Effector memory CD8-positive, alpha-beta T cell (primary cell): ENCODE measurements at regions not wholly inside any gene's neighbourhood (a gene's known extent, or its start where the extent isn't known, plus 50 kb on each side); places are given as distances from the start of the nearest gene placed in this dataset.
A peak's percentile ranks its signal among the peaks of the same experiment; 100 is the strongest.
"Not testable (repeated sequence)": the region's sequence is repeated elsewhere in the genome, so short reads cannot be mapped to it uniquely, and the experiment has no call there.

Experiments
- ATAC-seq: fragments of 150-1000 bp; cut with Tn5 transposase; replicated peaks from 2 replicates; pipeline ENCODE4 v1.10.0; 2021; ENCODE audit warnings: mild to moderate bottlenecking, moderate library complexity
- DNase-seq, 3 experiments: peaks; one replicate each; pipeline ENCODE4 v3.0.0; 2021
- H3K27ac Mint-ChIP-seq, 2 donors: one replicate each; pipeline ENCODE4 v1.8.0; 2022; ENCODE audit warnings: mild to moderate bottlenecking in 2 of 2, mixed read lengths in 2 of 2, moderate library complexity in 2 of 2
- H3K27me3 Mint-ChIP-seq, 2 donors: one replicate each; pipeline ENCODE4 v1.8.0; 2022; ENCODE audit warnings: mixed read lengths in 2 of 2
- H3K36me3 Mint-ChIP-seq: one replicate; pipeline ENCODE4 v1.8.0; 2022; ENCODE audit warnings: mild to moderate bottlenecking, moderate library complexity, mixed read lengths; ENCODE audit not compliant: insufficient read depth
- H3K4me1 Mint-ChIP-seq, 2 donors: one replicate each; pipeline ENCODE4 v1.8.0; 2022; ENCODE audit warnings: low read depth in 2 of 2, mixed read lengths in 2 of 2
- H3K4me3 Mint-ChIP-seq, 2 donors: one replicate each; pipeline ENCODE4 v1.8.0; 2022; ENCODE audit warnings: mild to moderate bottlenecking in 2 of 2, mixed read lengths in 2 of 2, moderate library complexity in 2 of 2
- H3K9me3 Mint-ChIP-seq, 2 donors: one replicate each; pipeline ENCODE4 v1.8.0; 2022; ENCODE audit warnings: mixed read lengths in 2 of 2

DNA sequence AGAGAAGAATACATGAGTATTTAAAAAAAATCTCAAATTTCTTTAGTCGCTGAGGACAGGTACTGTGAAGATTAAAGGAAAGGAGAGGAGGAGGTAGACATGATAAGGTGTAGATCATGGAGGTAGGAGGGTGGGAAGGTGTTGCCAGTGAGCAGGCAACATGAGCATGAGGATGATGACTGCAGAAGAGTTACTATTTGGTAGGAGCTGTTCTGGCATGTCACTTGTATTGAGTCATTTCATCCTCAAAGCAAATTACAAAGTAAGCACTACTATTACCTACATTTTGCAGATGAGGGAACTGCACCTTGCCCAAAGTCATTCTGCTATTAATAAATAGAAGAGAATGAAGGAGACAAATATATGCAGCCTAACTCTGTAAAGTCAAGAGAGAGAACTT lies 435.8 kb upstream of the KLF12 start:
- peaks cover 3% of the 10 kb centered on the region in 2 donors for H3K4me1 Mint-ChIP-seq
- no peak overlapping the region for H3K4me3 Mint-ChIP-seq
- no peak for ATAC-seq

GRCh38 chr13:74569251-74569650 lies 435.0 kb upstream of the KLF12 start:
- Mint-ChIP-seq H3K27me3 (peaks cover 45 to 48% of the 10 kb centered on the region in 2 donors), H3K4me1 (no peaks in the 10 kb centered on the region), H3K36me3 (no peaks in the 10 kb centered on the region), H3K4me3 (no peak overlapping the region), H3K9me3 (no peaks in the 10 kb centered on the region), H3K27ac (no peak overlapping the region)
- DNase-seq (no peak), ATAC-seq (no peak)

More for the DNA sequence above, 435.8 kb upstream of the KLF12 start:
- H3K36me3 Mint-ChIP-seq = no peaks in the 10 kb centered on the region
- no peak overlapping the region for H3K27ac Mint-ChIP-seq
- H3K9me3 Mint-ChIP-seq = no peaks in the 10 kb centered on the region
- H3K27me3 Mint-ChIP-seq = peaks cover 53 to 56% of the 10 kb centered on the region in 2 donors
- DNase-seq = no peak

DNA sequence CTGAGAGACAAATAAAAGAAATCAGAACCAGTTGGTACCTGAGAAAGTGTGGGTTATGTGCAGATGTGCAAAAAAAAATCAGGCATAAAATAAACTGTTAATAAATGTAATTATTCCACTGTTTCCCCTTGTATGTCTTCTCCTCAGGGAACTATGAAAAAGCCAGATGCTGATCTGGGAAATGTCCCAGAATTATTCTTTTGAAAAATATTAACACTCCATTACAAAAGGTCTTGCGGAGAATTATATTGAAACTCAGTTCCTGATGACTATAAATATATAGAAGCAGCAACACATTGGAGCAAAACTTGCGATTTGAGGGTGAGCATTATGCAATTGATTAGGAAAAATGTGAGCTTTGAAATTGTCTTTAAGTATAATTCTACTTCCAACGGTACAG lies 433.3 kb upstream of the KLF12 start:
- DNase-seq (no peak), ATAC-seq (no peak)
- H3K36me3 Mint-ChIP-seq = no peaks in the 10 kb centered on the region
- H3K4me1 Mint-ChIP-seq = no peaks in the 10 kb centered on the region
- no peak overlapping the region for H3K27ac Mint-ChIP-seq
- no peaks in the 10 kb centered on the region for H3K9me3 Mint-ChIP-seq
- no peak overlapping the region for H3K4me3 Mint-ChIP-seq
- peaks cover 28 to 39% of the 10 kb centered on the region in 2 donors for H3K27me3 Mint-ChIP-seq

DNA sequence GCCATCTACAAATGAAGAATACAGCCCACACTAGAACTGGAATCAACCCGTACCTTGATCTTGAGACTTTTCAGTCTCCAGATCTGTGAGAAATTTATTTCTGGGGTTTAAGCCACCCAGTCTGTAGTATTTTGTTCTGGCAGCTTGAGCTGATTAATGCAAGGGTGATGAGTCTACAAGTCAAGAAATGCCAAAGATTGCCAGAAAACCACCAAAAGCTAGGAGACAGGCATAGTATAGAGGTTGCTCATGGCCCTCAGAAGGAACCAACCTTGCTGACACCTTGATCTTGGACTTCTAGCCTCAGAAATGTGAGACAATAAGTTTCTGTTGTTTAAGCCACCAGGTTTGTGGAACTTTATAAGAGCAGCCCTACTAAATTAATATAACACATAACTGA lies 428.2 kb upstream of the KLF12 start:
- DNase-seq = no peak
- H3K27me3 Mint-ChIP-seq = peaks cover 0 to 17% of the 10 kb centered on the region in 2 donors
- no peak for ATAC-seq
- H3K36me3 Mint-ChIP-seq = no peaks in the 10 kb centered on the region
- no peaks in the 10 kb centered on the region for H3K9me3 Mint-ChIP-seq
- H3K4me1 Mint-ChIP-seq = no peaks in the 10 kb centered on the region
- no peak overlapping the region for H3K27ac Mint-ChIP-seq
- H3K4me3 Mint-ChIP-seq = no peak overlapping the region

DNA sequence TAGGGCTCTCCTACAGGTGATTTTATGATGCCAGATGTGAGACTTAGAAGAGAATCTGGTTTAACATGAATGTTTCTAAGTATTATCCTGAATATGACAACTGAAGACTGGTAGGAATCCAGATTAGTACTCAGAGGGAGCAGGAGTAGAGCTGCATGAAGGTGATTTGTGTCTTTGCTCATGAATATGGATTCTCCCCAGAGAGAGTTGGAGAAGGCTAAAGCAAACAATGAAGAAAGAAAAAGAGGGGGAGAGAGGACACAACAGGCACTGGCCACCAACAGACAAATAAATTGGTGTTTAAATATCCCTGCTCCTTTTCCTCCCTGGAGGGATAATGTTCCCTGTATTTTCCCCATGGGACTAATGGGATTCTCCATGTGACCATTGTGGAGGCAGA lies 427.0 kb upstream of the KLF12 start:
- H3K4me1 Mint-ChIP-seq = no peaks in the 10 kb centered on the region
- H3K4me3 Mint-ChIP-seq = no peak overlapping the region
- ATAC-seq = no peak
- H3K9me3 Mint-ChIP-seq = no peaks in the 10 kb centered on the region
- no peaks in the 10 kb centered on the region for H3K36me3 Mint-ChIP-seq
- no peak for DNase-seq
- H3K27me3 Mint-ChIP-seq = peaks cover 0 to 7% of the 10 kb centered on the region in 2 donors
- H3K27ac Mint-ChIP-seq = no peak overlapping the region

DNA sequence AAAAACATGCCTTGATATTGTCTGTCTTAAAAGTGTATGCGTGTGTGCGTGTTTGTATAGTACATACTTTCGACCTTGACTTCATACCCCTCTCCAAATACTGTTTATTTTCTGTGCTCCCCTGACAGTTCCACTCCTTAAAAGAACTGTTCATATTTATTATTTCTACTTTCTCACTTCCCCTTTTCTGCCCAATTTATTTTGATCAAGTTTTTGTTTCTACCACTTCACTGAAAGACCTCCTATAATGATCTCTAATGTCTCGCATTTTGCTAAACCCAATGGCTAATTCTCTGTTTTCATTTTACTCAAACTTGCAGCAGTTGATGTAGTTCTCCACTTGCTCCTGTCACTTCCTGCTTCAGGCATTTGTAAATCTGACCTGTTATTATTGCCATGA lies 426.1 kb upstream of the KLF12 start:
- Mint-ChIP-seq H3K9me3 (no peaks in the 10 kb centered on the region), H3K4me3 (no peak overlapping the region), H3K27ac (no peak overlapping the region), H3K4me1 (peaks cover 0 to 1% of the 10 kb centered on the region in 2 donors), H3K36me3 (no peaks in the 10 kb centered on the region), H3K27me3 (peaks cover 0 to 6% of the 10 kb centered on the region in 2 donors)
- ATAC-seq = no peak
- DNase-seq = no peak

- Mint-ChIP-seq H3K36me3 (no peaks in the 10 kb centered on the region), H3K27ac (no peak overlapping the region), H3K9me3 (no peaks in the 10 kb centered on the region), H3K4me1 (peaks cover 0 to 4% of the 10 kb centered on the region in 2 donors), H3K4me3 (no peak overlapping the region), H3K27me3 (peaks cover 0 to 6% of the 10 kb centered on the region in 2 donors)
- no peak for DNase-seq
- no peak for ATAC-seq
Measured at GRCh38 chr13:74557870-74558269, 423.7 kb upstream of the KLF12 start.

DNA sequence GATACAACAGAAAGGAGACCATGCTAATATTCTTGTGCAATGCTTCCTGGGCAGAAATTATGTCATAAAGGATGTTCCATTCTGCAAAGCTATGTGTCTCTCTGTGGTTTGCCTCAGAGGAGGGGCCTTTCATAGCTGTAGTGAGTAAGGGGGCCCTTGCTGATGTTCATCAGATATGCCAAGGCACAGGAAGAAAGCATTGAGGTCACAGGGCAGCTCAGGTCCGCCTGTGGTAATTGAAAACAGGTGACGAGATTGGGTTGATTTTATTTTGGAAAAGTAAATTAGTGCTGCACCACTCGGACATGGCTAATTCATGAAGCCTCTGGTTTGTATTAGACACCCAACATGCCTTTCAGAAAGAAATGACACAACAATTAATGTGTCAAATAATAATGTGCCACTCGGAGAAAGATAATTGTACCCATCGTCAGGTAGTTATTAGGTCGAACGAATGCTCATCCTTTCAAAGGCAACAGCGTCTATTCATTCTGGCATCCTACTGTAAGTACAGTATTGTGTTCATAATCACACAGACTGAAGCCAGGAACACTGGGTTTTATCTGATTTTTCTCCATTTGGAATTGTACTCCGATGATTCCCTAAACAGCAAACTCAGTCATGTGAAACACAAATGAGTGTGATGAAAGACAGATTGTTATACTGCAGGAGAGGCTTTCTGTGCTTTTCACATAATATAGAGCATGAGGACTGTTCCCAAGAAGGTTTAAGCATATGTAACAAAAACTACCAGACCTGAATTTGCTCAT lies 421.6 kb upstream of the KLF12 start:
- Mint-ChIP-seq H3K36me3 (no peaks in the 10 kb centered on the region), H3K9me3 (no peaks in the 10 kb centered on the region), H3K27ac (no peak overlapping the region), H3K4me1 (peaks cover 0 to 4% of the 10 kb centered on the region in 2 donors), H3K27me3 (no peaks in the 10 kb centered on the region), H3K4me3 (no peak overlapping the region)
- DNase-seq (no peak), ATAC-seq (no peak)

- Mint-ChIP-seq H3K27ac (no peak overlapping the region), H3K9me3 (no peaks in the 10 kb centered on the region), H3K4me3 (no peak overlapping the region), H3K4me1 (peaks cover under 1 to 5% of the 10 kb centered on the region in 2 donors), H3K36me3 (no peaks in the 10 kb centered on the region), H3K27me3 (no peaks in the 10 kb centered on the region)
- DNase-seq (no peak), ATAC-seq (no peak)
Measured at GRCh38 chr13:74555276-74555625, 421.0 kb upstream of the KLF12 start.

DNA sequence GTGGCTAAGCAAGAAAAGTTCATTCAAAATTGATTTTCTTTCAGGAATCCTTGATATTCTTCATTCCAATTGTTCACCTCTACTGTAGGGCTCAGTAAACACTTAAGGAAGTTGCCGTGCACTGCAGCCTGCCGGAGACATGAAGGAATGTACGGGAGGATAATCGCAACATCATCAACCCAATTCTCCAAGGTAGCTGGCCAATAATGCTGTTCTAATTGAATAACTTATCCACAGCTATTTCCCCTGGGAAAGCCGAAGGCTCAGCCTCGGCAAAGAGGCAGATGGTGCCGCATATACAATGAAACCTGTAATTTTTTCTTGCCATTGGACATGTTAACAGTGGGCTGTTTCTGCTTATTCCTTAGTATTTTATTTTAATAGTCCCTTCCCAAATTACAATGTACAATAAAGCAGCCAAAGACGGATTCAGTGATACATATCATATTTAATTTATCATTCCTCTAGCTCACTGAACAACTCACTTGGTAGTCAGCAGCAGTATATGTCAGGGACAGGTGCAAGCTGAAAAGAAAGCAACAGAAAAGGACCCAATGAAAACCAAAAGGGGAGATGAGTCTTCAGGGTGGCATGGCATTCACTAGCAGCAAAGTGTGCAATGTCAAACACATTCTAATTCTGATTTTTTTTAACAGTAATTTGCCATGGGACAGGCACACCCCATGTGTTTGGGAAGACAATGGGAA lies 420.5 kb upstream of the KLF12 start:
- no peak for DNase-seq
- Mint-ChIP-seq H3K27me3 (no peaks in the 10 kb centered on the region), H3K27ac (no peak overlapping the region), H3K4me3 (no peak overlapping the region), H3K36me3 (no peaks in the 10 kb centered on the region), H3K4me1 (peaks cover 4 to 10% of the 10 kb centered on the region in 2 donors), H3K9me3 (no peaks in the 10 kb centered on the region)
- ATAC-seq = no peak

GRCh38 chr13:74550039-74550438 lies 415.8 kb upstream of the KLF12 start:
- DNase-seq = no peak
- ATAC-seq = peak; percentile 100
- Mint-ChIP-seq H3K4me3 (no peak overlapping the region), H3K9me3 (no peaks in the 10 kb centered on the region), H3K4me1 (peaks cover 4 to 8% of the 10 kb centered on the region in 2 donors), H3K36me3 (no peaks in the 10 kb centered on the region), H3K27ac (peak overlapping the region in 1 of 2 donors; percentile 23), H3K27me3 (no peaks in the 10 kb centered on the region)

DNA sequence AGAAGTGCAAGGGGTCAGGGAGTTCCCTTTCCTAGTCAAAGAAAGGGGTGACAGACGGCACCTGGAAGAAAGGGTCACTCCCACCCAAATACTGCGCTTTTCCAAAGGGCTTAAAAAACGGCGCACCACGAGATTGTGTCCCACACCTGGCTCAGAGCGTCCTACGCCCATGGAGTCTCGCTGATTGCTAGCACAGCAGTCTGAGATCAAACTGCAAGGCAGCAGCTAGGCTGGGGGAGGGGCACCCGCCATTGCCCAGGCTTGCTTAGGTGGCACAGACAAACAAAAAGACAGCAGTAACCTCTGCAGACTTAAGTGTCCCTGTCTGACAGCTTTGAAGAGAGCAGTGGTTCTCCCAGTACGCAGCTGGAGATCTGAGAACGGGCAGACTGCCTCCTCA lies 402.4 kb upstream of the KLF12 start:
- H3K27ac Mint-ChIP-seq, H3K4me1 Mint-ChIP-seq, H3K9me3 Mint-ChIP-seq, H3K4me3 Mint-ChIP-seq, H3K36me3 Mint-ChIP-seq, ATAC-seq, DNase-seq: not testable (repeated sequence)
- H3K27me3 Mint-ChIP-seq = peaks cover 7 to 12% of the 10 kb centered on the region in 2 donors

DNA sequence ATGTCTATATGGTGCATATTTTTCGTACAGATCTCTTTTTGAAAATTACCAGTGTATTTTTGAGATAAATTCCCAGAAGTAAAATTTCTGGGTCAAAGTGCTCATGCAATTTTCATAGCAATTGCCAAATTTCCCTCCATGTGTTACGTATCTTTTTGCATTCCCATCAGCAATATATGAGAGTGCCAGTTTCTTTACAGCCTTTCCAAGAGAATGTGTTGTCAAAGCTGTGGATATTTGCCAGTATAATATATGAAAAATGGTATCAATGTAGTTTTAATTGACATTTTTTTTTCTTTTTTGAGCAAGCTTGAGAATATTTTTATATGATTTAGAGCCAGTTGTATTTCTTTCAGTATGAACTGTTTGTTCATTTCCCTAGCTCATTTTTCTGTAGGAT lies 399.0 kb upstream of the KLF12 start:
- no peaks in the 10 kb centered on the region for H3K9me3 Mint-ChIP-seq
- H3K4me3 Mint-ChIP-seq = no peak overlapping the region
- DNase-seq (no peak), ATAC-seq (no peak)
- H3K27ac Mint-ChIP-seq = no peak overlapping the region
- no peaks in the 10 kb centered on the region for H3K4me1 Mint-ChIP-seq
- H3K36me3 Mint-ChIP-seq = no peaks in the 10 kb centered on the region
- peaks cover 7 to 16% of the 10 kb centered on the region in 2 donors for H3K27me3 Mint-ChIP-seq

- Mint-ChIP-seq H3K27ac (no peak overlapping the region), H3K4me1 (no peaks in the 10 kb centered on the region), H3K27me3 (peaks cover 10 to 20% of the 10 kb centered on the region in 2 donors), H3K36me3 (no peaks in the 10 kb centered on the region), H3K9me3 (no peaks in the 10 kb centered on the region), H3K4me3 (no peak overlapping the region)
- no peak for DNase-seq
- no peak for ATAC-seq
Measured at GRCh38 chr13:74530011-74530410, 395.8 kb upstream of the KLF12 start.
